WERI-Rb-1 (cell line): ENCODE measurements at regions not wholly inside any gene's neighbourhood (a gene's known extent, or its start where the extent isn't known, plus 50 kb on each side); places are given as distances from the start of the nearest gene placed in this dataset.

Experiments
- DNase-seq: peaks from one replicate; pipeline ENCODE4 v3.0.0-alpha.2; 2020
- H3K27ac ChIP-seq: fragments of 250-450 bp; sonication (Bioruptor Pico); 2 replicates; pipeline ENCODE4 v1.5.1; 2020; ENCODE audit warnings: mild to moderate bottlenecking, moderate library complexity
- H3K27me3 ChIP-seq: fragments of 250-450 bp; sonication (Bioruptor Pico); 2 replicates; pipeline ENCODE4 v1.5.1; 2021; ENCODE audit warnings: mild to moderate bottlenecking, low read depth, moderate library complexity; ENCODE audit not compliant: insufficient read depth, severe bottlenecking
- H3K36me3 ChIP-seq: fragments of 250-450 bp; sonication (Bioruptor Pico); 2 replicates; pipeline ENCODE4 v1.5.1; 2020; ENCODE audit warnings: mild to moderate bottlenecking, moderate library complexity
- H3K4me3 ChIP-seq: 2 replicates; pipeline ENCODE4 v1.5.1; 2011; ENCODE audit warnings: low read depth, mild to moderate bottlenecking, control low read depth, low read length
- H3K9me3 ChIP-seq: fragments of 250-450 bp; sonication (Bioruptor Pico); 2 replicates; pipeline ENCODE4 v1.5.1; 2021; ENCODE audit warnings: mild to moderate bottlenecking, moderate library complexity; ENCODE audit not compliant: severe bottlenecking
- TF ChIP-seq, protein P1 (sequence below): IDR thresholded peaks from 2 replicates; pipeline ENCODE4 v1.5.1; 2011; ENCODE audit warnings: low read depth, mild to moderate bottlenecking, control low read depth, inconsistent platforms, low read length

DNA sequence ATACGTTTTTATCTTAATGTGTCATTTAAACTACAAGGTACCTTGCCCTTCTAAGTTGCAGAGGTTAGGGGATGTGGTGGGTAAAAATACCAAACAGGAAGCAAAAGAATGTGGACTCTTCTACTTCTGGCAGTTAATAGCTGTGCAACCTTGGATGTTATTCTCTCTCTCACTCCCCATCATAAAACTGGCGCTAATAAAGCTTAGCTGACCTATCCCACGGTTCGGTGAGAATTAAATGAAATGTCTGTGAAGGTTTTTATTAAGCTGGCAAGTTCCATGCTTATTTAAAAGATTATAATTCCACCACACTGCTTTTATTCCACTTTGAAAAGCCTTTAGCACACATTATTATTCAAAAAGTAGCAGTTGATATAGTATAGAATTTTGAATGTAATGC, 127.8 kb upstream of the SLC22A23 start:
- Histone ChIP-seq H3K27ac (no peak overlapping the region), H3K4me3 (no peak overlapping the region), H3K36me3 (no peaks in the 10 kb centered on the region), H3K9me3 (peaks cover 20% of the 10 kb centered on the region), H3K27me3 (no peaks in the 10 kb centered on the region)
- DNase-seq = no peak
- TF ChIP-seq, protein P1, sequence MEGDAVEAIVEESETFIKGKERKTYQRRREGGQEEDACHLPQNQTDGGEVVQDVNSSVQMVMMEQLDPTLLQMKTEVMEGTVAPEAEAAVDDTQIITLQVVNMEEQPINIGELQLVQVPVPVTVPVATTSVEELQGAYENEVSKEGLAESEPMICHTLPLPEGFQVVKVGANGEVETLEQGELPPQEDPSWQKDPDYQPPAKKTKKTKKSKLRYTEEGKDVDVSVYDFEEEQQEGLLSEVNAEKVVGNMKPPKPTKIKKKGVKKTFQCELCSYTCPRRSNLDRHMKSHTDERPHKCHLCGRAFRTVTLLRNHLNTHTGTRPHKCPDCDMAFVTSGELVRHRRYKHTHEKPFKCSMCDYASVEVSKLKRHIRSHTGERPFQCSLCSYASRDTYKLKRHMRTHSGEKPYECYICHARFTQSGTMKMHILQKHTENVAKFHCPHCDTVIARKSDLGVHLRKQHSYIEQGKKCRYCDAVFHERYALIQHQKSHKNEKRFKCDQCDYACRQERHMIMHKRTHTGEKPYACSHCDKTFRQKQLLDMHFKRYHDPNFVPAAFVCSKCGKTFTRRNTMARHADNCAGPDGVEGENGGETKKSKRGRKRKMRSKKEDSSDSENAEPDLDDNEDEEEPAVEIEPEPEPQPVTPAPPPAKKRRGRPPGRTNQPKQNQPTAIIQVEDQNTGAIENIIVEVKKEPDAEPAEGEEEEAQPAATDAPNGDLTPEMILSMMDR = no peak

DNA sequence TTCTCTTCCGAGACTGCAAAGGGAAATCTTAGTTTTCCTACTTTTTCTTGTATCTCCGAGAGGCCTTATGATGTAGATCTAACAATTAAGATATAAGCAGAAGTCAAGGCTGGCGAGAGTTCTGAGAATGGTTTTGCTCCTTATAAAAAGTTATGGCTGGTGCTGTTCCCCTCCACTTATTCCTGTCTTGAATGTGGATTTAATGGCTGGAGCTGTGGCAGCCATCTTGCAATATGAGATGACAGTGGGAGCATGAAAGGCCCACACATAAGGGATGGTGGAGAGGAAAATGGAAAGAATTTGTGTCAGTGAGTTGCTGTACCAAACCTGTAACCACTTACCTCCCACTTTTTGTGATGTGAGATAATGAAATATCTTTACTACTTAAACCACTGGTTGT, 124.6 kb upstream of the SLC22A23 start:
- TF ChIP-seq, protein P1 = no peak
- DNase-seq = no peak
- Histone ChIP-seq H3K4me3 (no peak overlapping the region), H3K9me3 (peaks cover 3% of the 10 kb centered on the region), H3K36me3 (no peaks in the 10 kb centered on the region), H3K27ac (no peak overlapping the region), H3K27me3 (no peaks in the 10 kb centered on the region)

DNA sequence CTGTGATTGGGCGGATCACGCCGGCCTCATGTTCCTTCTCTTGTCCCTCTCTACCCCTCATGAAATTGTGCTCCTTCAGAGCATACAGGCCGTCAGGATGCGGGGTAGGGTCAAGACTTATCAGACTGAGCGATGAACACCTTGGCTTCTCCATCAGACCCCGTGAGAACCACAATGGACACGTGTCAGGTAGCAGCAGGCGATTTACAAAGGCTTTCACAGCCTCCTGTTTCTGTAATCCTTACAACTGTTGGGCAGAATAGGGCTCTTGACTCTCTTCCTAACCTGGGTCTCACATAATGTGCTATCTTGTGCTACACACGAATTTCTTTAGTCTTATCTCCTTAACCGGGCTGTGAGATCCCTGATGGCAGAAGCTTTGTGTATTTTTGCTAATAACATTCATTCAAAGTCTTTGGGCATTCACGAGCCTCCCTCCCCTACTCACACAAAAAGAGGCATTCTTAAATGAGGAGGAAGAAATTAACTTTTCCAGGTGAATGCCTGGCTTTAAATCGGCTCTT, 122.9 kb upstream of the SLC22A23 start:
- TF ChIP-seq, protein P1 = no peak
- DNase-seq = peak; percentile 61
- H3K27me3 ChIP-seq = no peaks in the 10 kb centered on the region
- H3K27ac ChIP-seq = peak overlapping the region; percentile 41
- H3K4me3 ChIP-seq = no peak overlapping the region
- peaks cover 3% of the 10 kb centered on the region for H3K9me3 ChIP-seq
- no peaks in the 10 kb centered on the region for H3K36me3 ChIP-seq

DNA sequence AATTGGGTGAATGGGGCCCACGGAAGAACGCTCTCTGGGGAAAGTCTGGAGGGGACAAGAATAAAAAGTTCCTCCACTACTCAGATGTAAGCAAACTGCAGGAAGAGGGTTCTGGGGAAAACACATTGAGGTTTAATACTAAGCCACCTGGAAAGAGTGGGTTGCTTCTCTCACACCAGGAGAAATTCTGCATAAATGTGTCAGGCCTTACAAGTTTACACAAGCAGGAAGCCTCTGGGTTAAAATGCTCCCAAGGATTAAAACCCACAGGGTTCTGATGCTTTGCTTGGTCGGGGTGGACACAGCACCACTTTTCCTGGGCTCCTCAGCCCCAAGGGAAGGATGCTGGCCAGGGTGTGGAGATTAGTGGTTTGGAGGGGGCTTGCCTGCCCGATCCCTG, 122.1 kb upstream of the SLC22A23 start:
- no peak overlapping the region for H3K4me3 ChIP-seq
- H3K27me3 ChIP-seq = no peaks in the 10 kb centered on the region
- H3K9me3 ChIP-seq = peaks cover 3% of the 10 kb centered on the region
- no peaks in the 10 kb centered on the region for H3K36me3 ChIP-seq
- DNase-seq = no peak
- TF ChIP-seq, protein P1 = no peak
- no peak overlapping the region for H3K27ac ChIP-seq

DNA sequence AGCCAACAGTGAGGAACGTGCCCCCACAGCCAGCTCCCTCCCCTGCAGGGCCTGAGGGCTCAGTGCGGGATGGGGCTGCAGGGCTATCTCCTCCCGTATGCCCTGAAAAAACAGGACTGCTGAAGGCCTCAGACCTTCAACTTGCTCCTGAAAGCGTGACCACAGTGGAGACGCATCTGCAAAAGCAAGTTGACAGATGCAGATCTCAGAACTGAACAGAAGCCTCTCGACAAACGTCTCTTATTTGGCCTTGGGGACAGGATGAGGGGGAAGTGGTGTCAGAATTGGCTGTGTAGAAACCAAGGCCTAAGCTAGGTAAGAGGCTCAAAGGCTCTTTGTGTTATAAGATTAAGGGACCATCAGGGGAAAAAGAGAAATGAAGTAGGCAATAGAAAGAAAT, 120.7 kb upstream of the SLC22A23 start:
- TF ChIP-seq, protein P1 = no peak
- Histone ChIP-seq H3K27me3 (no peaks in the 10 kb centered on the region), H3K9me3 (peaks cover 3% of the 10 kb centered on the region), H3K4me3 (no peak overlapping the region), H3K27ac (peak overlapping the region; percentile 70), H3K36me3 (no peaks in the 10 kb centered on the region)
- DNase-seq = peak; percentile 77

DNA sequence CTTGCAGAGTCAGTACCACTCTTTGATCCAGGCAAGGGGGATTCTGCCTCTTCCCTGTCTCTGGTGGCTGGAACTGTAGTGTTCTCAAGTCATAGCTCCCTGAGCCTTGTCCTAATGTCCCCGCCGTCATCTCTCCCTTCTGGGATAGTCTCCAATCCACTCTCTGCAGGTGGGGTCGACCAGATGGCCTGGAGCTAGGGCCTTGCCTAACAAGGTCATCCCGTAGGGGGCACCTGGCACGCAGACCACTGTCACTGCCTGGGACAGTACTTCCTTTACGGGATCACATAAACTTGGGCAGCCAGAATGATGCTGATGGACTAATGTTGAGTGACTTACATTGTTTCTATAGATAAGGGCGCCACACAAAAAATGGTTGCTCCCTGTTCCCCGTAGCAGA, 118.9 kb upstream of the SLC22A23 start:
- DNase-seq = peak; percentile 54
- H3K4me3 ChIP-seq = no peak overlapping the region
- TF ChIP-seq, protein P1 = peak; percentile 16; the same call in 1 of the 2 replicates
- H3K27me3 ChIP-seq = no peaks in the 10 kb centered on the region
- H3K27ac ChIP-seq = no peak overlapping the region
- H3K36me3 ChIP-seq = no peaks in the 10 kb centered on the region
- no peaks in the 10 kb centered on the region for H3K9me3 ChIP-seq
